GM10266 (cell line): ENCODE measurements at regions not wholly inside any gene's neighbourhood (a gene's known extent, or its start where the extent isn't known, plus 50 kb on each side); places are given as distances from the start of the nearest gene placed in this dataset.

Source experiments
- DNase-seq: peaks from one replicate; pipeline ENCODE4 v3.0.0; 2012; ENCODE audit errors: extremely low spot score
- CTCF ChIP-seq: IDR thresholded peaks from 2 replicates; pipeline ENCODE4 v1.5.1; 2012; ENCODE audit warnings: mild to moderate bottlenecking, low read depth; ENCODE audit not compliant: control insufficient read depth, insufficient read depth; ENCODE audit errors: missing control alignments

GRCh38 chr18:68583685-68584084, 131.2 kb downstream of the TMX3 start:
- no peak for TF ChIP-seq CTCF
- DNase-seq = no peak

- DNase-seq = no peak
- TF ChIP-seq CTCF = no peak
Observed at GRCh38 chr18:68574311-68574710, 140.6 kb downstream of the TMX3 start.

- no peak for DNase-seq
- TF ChIP-seq CTCF = no peak
Observed at GRCh38 chr18:68569936-68570335, 145.0 kb downstream of the TMX3 start.

GRCh38 chr18:68568364-68569155, 146.3 kb downstream of the TMX3 start:
- DNase-seq = no peak
- no peak for TF ChIP-seq CTCF

GRCh38 chr18:68566991-68567390, 147.9 kb downstream of the TMX3 start:
- no peak for DNase-seq
- no peak for TF ChIP-seq CTCF

- no peak for DNase-seq
- TF ChIP-seq CTCF = no peak
Observed at GRCh38 chr18:68564961-68565360, 149.9 kb downstream of the TMX3 start.

- no peak for TF ChIP-seq CTCF
- DNase-seq = no peak
Observed at GRCh38 chr18:68564351-68564750, 150.6 kb downstream of the TMX3 start.
